ENCODE measurements at regions not wholly inside any gene's neighbourhood (a gene's known extent, or its start where the extent isn't known, plus 50 kb on each side); places are given as distances from the start of the nearest gene placed in this dataset.

DNA sequence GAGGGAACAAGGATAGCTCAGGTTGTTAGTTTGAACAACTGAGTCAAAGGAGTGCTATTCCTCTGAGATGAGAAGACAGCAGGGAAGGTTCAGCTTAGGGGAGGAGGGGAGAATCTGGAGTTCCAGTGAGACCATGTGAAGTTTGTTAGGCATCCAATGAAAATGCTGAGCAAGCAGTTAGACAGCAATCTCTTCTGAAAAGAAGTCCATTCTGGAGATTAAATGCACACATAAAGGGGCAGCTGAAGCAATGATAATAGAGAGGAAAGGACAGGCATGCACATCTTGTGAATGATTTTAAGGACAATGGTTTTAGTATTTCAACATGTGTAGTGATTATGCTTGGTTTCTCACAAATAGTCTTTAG lies 89.7 kb upstream of the GHITM start:
- no peaks in the 10 kb centered on the region for H3K4me1 ChIP-seq (ENCODE audit: insufficient read depth, low read length, severe bottlenecking)

DNA sequence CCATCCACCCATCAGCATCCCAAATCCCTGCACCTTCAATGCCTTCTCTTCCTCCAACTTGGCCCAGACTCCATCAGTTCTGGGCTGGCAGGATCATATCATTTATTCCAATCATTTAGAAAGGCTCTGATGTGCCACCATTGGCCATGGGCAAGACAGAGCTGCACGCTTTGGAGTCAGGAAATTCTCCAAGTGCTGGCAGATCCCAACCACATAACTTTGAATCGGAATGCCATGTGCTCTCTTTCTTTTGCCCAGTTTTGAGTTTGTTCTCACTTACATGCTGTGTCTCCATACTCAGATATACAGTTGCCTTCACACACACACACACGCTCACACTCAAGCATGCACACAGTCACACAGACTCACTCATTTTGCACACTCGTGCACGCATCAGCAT lies 85.7 kb upstream of the GHITM start:
- Histone ChIP-seq H3K4me1 (ENCODE audit: insufficient read depth, low read length, severe bottlenecking) (no peaks in the 10 kb centered on the region), H3K4me2 (ENCODE audit: low read length) (no peak overlapping the region), H3K27ac (ENCODE audit: low read depth, low read length, poor library complexity, severe bottlenecking) (no peak overlapping the region), H3K79me2 (ENCODE audit: insufficient read depth, low read length) (no peaks in the 10 kb centered on the region), H2AFZ (ENCODE audit: low read length) (no peak overlapping the region), H3K9ac (ENCODE audit: low read length) (no peak overlapping the region), H3K4me3 (ENCODE audit: low read depth, low read length, poor library complexity, severe bottlenecking) (no peak overlapping the region), H3F3A (ENCODE audit: insufficient read depth, low read length) (no peaks in the 10 kb centered on the region), H3K9me3 (ENCODE audit: low read length) (no peaks in the 10 kb centered on the region), H3K36me3 (ENCODE audit: insufficient read depth, low read length) (no peaks in the 10 kb centered on the region), H3K27me3 (ENCODE audit: insufficient read depth, low read length) (no peaks in the 10 kb centered on the region; the same call in 1 of the 2 replicates), H3K9me2 (ENCODE audit: low read depth, low read length) (no peaks in the 10 kb centered on the region), H4K20me1 (ENCODE audit: insufficient read depth, low read length) (no peaks in the 10 kb centered on the region)
- TF ChIP-seq, protein P1, sequence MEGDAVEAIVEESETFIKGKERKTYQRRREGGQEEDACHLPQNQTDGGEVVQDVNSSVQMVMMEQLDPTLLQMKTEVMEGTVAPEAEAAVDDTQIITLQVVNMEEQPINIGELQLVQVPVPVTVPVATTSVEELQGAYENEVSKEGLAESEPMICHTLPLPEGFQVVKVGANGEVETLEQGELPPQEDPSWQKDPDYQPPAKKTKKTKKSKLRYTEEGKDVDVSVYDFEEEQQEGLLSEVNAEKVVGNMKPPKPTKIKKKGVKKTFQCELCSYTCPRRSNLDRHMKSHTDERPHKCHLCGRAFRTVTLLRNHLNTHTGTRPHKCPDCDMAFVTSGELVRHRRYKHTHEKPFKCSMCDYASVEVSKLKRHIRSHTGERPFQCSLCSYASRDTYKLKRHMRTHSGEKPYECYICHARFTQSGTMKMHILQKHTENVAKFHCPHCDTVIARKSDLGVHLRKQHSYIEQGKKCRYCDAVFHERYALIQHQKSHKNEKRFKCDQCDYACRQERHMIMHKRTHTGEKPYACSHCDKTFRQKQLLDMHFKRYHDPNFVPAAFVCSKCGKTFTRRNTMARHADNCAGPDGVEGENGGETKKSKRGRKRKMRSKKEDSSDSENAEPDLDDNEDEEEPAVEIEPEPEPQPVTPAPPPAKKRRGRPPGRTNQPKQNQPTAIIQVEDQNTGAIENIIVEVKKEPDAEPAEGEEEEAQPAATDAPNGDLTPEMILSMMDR (IDR thresholded peaks at IDR 0.05; ENCODE audit: low read length) = no peak
- no peak for TF ChIP-seq EZH2 (IDR thresholded peaks at IDR 0.05; ENCODE audit: borderline replicate concordance, low read length)

More for the DNA sequence above, 89.7 kb upstream of the GHITM start:
- Histone ChIP-seq H3K4me3 (ENCODE audit: low read depth, low read length, poor library complexity, severe bottlenecking) (no peak overlapping the region), H3K9me3 (ENCODE audit: low read length) (no peaks in the 10 kb centered on the region), H4K20me1 (ENCODE audit: insufficient read depth, low read length) (no peaks in the 10 kb centered on the region), H2AFZ (ENCODE audit: low read length) (no peak overlapping the region), H3K9me2 (ENCODE audit: low read depth, low read length) (no peaks in the 10 kb centered on the region), H3F3A (ENCODE audit: insufficient read depth, low read length) (no peaks in the 10 kb centered on the region), H3K9ac (ENCODE audit: low read length) (no peak overlapping the region), H3K27ac (ENCODE audit: low read depth, low read length, poor library complexity, severe bottlenecking) (no peak overlapping the region), H3K4me2 (ENCODE audit: low read length) (no peak overlapping the region), H3K79me2 (ENCODE audit: insufficient read depth, low read length) (no peaks in the 10 kb centered on the region), H3K36me3 (ENCODE audit: insufficient read depth, low read length) (no peaks in the 10 kb centered on the region), H3K27me3 (ENCODE audit: insufficient read depth, low read length) (no peaks in the 10 kb centered on the region; the same call in 1 of the 2 replicates)
- TF ChIP-seq, protein P1 (IDR thresholded peaks at IDR 0.05; ENCODE audit: low read length) = no peak
- TF ChIP-seq EZH2 (IDR thresholded peaks at IDR 0.05; ENCODE audit: borderline replicate concordance, low read length) = no peak

DNA sequence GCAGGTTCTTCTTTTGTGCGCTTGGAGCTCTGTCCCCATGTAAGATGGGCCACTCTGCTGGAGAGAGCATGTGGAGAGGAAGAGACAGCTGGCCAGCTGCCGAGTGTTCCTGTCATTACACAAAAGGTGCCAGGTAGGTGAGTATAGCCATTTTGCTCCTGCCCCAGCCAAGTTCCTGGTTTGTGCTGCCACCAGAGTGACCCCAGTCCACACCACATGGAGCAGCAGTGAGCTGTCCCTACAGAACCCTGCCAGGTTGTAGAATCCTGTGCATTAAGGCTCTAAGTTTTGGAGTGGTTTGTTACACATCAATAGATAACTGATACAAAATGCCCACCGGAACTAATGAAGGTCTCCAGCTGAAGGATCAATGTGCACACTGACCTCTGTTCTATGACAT lies 84.6 kb upstream of the GHITM start:
- H3K4me3 ChIP-seq (ENCODE audit: low read depth, low read length, poor library complexity, severe bottlenecking) = no peak overlapping the region
- H3K27me3 ChIP-seq (ENCODE audit: insufficient read depth, low read length) = no peaks in the 10 kb centered on the region; the same call in 1 of the 2 replicates
- no peaks in the 10 kb centered on the region for H3K9me3 ChIP-seq (ENCODE audit: low read length)
- no peaks in the 10 kb centered on the region for H3K79me2 ChIP-seq (ENCODE audit: insufficient read depth, low read length)
- no peaks in the 10 kb centered on the region for H4K20me1 ChIP-seq (ENCODE audit: insufficient read depth, low read length)
- no peaks in the 10 kb centered on the region for H3K9me2 ChIP-seq (ENCODE audit: low read depth, low read length)
- H3K9ac ChIP-seq (ENCODE audit: low read length) = no peak overlapping the region
- H3K4me2 ChIP-seq (ENCODE audit: low read length) = no peak overlapping the region
- H3K4me1 ChIP-seq (ENCODE audit: insufficient read depth, low read length, severe bottlenecking) = no peaks in the 10 kb centered on the region
- no peak for TF ChIP-seq EZH2 (IDR thresholded peaks at IDR 0.05; ENCODE audit: borderline replicate concordance, low read length)
- TF ChIP-seq, protein P1 (IDR thresholded peaks at IDR 0.05; ENCODE audit: low read length) = no peak
- no peak overlapping the region for H2AFZ ChIP-seq (ENCODE audit: low read length)
- no peaks in the 10 kb centered on the region for H3K36me3 ChIP-seq (ENCODE audit: insufficient read depth, low read length)
- no peaks in the 10 kb centered on the region for H3F3A ChIP-seq (ENCODE audit: insufficient read depth, low read length)
- H3K27ac ChIP-seq (ENCODE audit: low read depth, low read length, poor library complexity, severe bottlenecking) = no peak overlapping the region

All from OCI-LY1 (cell line).